IMR-90 (cell line): ENCODE measurements at regions not wholly inside any gene's neighbourhood (a gene's known extent, or its start where the extent isn't known, plus 50 kb on each side); places are given as distances from the start of the nearest gene placed in this dataset.

Source experiments
- ATAC-seq: fragments of 200-7000 bp; cut with Tn5 transposase; 2 replicates; pipeline ENCODE4 v1.9.1; 2020; ENCODE audit warnings: low read depth, mild to moderate bottlenecking, moderate library complexity
- BruUV-seq: library from RNA; stranded (reverse); fragments of 400-500 nt; replicated peaks from 2 replicates; lab custom pipeline; 2021; lab: Mats Ljungman, UMichigan
- CTCF ChIA-PET: fragments of 300-600 bp; formaldehyde crosslinking; extraction: SDS; loops from one replicate; lab custom pipeline; 2021; ENCODE audit warnings: antibody characterized with exemption; lab: Yijun Ruan, JAX
- POLR2A ChIA-PET: fragments of 300-600 bp; sonication (Branson Sonifier 250); formaldehyde crosslinking; loops from one replicate; lab custom pipeline; 2022; ENCODE audit warnings: antibody characterized with exemption; ENCODE audit not compliant: unreplicated experiment; lab: Charles Lee
- DNase-seq: peaks from one replicate; pipeline ENCODE4 v3.0.0; 2013
- H2AFZ ChIP-seq: replicated peaks from 2 replicates; pipeline ENCODE3; 2013; ENCODE audit warnings: low read length, mild to moderate bottlenecking; ENCODE audit not compliant: poor library complexity
- H2AK5ac ChIP-seq: 2 replicates; pipeline ENCODE4 v1.6.1; 2013; ENCODE audit warnings: low read depth, low read length, inconsistent platforms
- H2AK9ac ChIP-seq: replicated peaks from 2 replicates; pipeline ENCODE3; 2013; ENCODE audit warnings: mild to moderate bottlenecking, low read depth, low read length, moderate library complexity; ENCODE audit not compliant: poor library complexity
- H2BK120ac ChIP-seq: 2 replicates; pipeline ENCODE4 v1.6.1; 2013; ENCODE audit warnings: low read depth, low read length, inconsistent platforms
- H2BK15ac ChIP-seq: 3 replicates; pipeline ENCODE4 v1.6.1; 2013; ENCODE audit warnings: low read depth, low read length, inconsistent platforms
- H2BK20ac ChIP-seq: 2 replicates; pipeline ENCODE4 v1.6.1; 2013; ENCODE audit warnings: low read depth, mild to moderate bottlenecking, inconsistent platforms, low read length, moderate library complexity
- H2BK5ac ChIP-seq: 2 replicates; pipeline ENCODE4 v1.6.1; 2013; ENCODE audit warnings: mild to moderate bottlenecking, low read depth, low read length, inconsistent platforms; ENCODE audit not compliant: poor library complexity, severe bottlenecking
- H3K14ac ChIP-seq: replicated peaks from 2 replicates; pipeline ENCODE4 v1.6.1; 2013; ENCODE audit warnings: low read depth, low read length, inconsistent platforms
- H3K18ac ChIP-seq: 2 replicates; pipeline ENCODE4 v1.6.1; 2013; ENCODE audit warnings: low read depth, low read length, control low read depth
- H3K23ac ChIP-seq: 2 replicates; pipeline ENCODE4 v1.6.1; 2013; ENCODE audit warnings: low read depth, low read length, inconsistent platforms
- H3K27ac ChIP-seq: 2 replicates; pipeline ENCODE4 v1.5.1; 2013; ENCODE audit warnings: mild to moderate bottlenecking, control low read depth, low read length; ENCODE audit not compliant: insufficient read depth
- H3K27me3 ChIP-seq: 2 replicates; pipeline ENCODE4 v1.6.1; 2013; ENCODE audit warnings: low read length; ENCODE audit not compliant: control insufficient read depth, insufficient read depth
- H3K36me3 ChIP-seq: 2 replicates; pipeline ENCODE4 v1.6.1; 2013; ENCODE audit warnings: low read length, mixed read lengths; ENCODE audit not compliant: control insufficient read depth, insufficient read depth
- H3K4ac ChIP-seq: 2 replicates; pipeline ENCODE4 v1.6.1; 2013; ENCODE audit warnings: low read depth, low read length, inconsistent platforms
- H3K4me1 ChIP-seq: 2 replicates; pipeline ENCODE4 v1.6.1; 2013; ENCODE audit warnings: low read length, mixed read lengths; ENCODE audit not compliant: control insufficient read depth, insufficient read depth
- H3K4me2 ChIP-seq: 2 replicates; pipeline ENCODE4 v1.6.1; 2013; ENCODE audit warnings: low read depth, mild to moderate bottlenecking, control low read depth, low read length, moderate library complexity
- H3K4me3 ChIP-seq: 2 replicates; pipeline ENCODE4 v1.5.1; 2013; ENCODE audit warnings: low read depth, mild to moderate bottlenecking, control low read depth, low read length, moderate library complexity; ENCODE audit not compliant: insufficient read depth
- H3K56ac ChIP-seq: 2 replicates; pipeline ENCODE4 v1.6.1; 2013; ENCODE audit warnings: low read length, inconsistent platforms; ENCODE audit not compliant: insufficient read depth; ENCODE audit errors: extremely low read depth
- H3K79me1 ChIP-seq, 2 experiments: 2 replicates each; pipeline ENCODE4 v1.6.1; 2013; ENCODE audit warnings: low read length in 2 of 2, inconsistent platforms in 1 of 2, low read depth in 1 of 2
- H3K9ac ChIP-seq: 2 replicates; pipeline ENCODE4 v1.6.1; 2013; ENCODE audit warnings: low read depth, low read length, control low read depth
- H3K9me1 ChIP-seq: 2 replicates; pipeline ENCODE4 v1.6.1; 2013; ENCODE audit warnings: low read length, inconsistent platforms; ENCODE audit not compliant: insufficient read depth
- H3K9me3 ChIP-seq: 2 replicates; pipeline ENCODE4 v1.6.1; 2013; ENCODE audit warnings: low read length; ENCODE audit not compliant: control insufficient read depth, insufficient read depth
- H4K20me1 ChIP-seq: 2 replicates; pipeline ENCODE4 v1.6.1; 2013; ENCODE audit warnings: low read length, inconsistent platforms; ENCODE audit not compliant: insufficient read depth
- H4K5ac ChIP-seq: 2 replicates; pipeline ENCODE4 v1.6.1; 2013; ENCODE audit warnings: mild to moderate bottlenecking, low read depth, low read length, control low read depth
- H4K8ac ChIP-seq, 2 experiments: 2 replicates each; pipeline ENCODE4 v1.6.1; 2013; ENCODE audit warnings: low read depth in 2 of 2, low read length in 2 of 2, control low read depth in 1 of 2, inconsistent platforms in 1 of 2
- H4K91ac ChIP-seq: 2 replicates; pipeline ENCODE4 v1.6.1; 2013; ENCODE audit warnings: low read depth, low read length, inconsistent platforms; ENCODE audit not compliant: insufficient read depth
- BHLHE40 ChIP-seq: fragments of 150-350 bp; IDR thresholded peaks from 2 replicates; pipeline ENCODE4 v1.6.1; 2016; ENCODE audit warnings: mild to moderate bottlenecking, low read depth, low read length
- CEBPB ChIP-seq: IDR thresholded peaks from 2 replicates; pipeline ENCODE4 v1.6.1; 2012; ENCODE audit warnings: low read depth, low read length, improper control_type of control experiment
- CHD1 ChIP-seq: IDR thresholded peaks from 2 replicates; pipeline ENCODE4 v1.6.1; 2012; ENCODE audit warnings: low read depth, low read length, improper control_type of control experiment
- FOS ChIP-seq: fragments of 150-350 bp; IDR thresholded peaks from 2 replicates; pipeline ENCODE4 v1.6.1; 2016; ENCODE audit warnings: low read depth, low read length
- MAFK ChIP-seq: IDR thresholded peaks from 2 replicates; pipeline ENCODE4 v1.6.1; 2012; ENCODE audit warnings: low read depth, low read length, improper control_type of control experiment
- MAZ ChIP-seq: IDR thresholded peaks from 2 replicates; pipeline ENCODE4 v1.6.1; 2012; ENCODE audit warnings: low read depth, mild to moderate bottlenecking, low read length, improper control_type of control experiment, moderate library complexity, borderline replicate concordance
- MXI1 ChIP-seq: IDR thresholded peaks from 2 replicates; pipeline ENCODE4 v1.6.1; 2012; ENCODE audit warnings: low read depth, mild to moderate bottlenecking, low read length, moderate library complexity, borderline replicate concordance
- NFE2L2 ChIP-seq: fragments of 150-350 bp; IDR thresholded peaks from 2 replicates; pipeline ENCODE4 v1.6.1; 2016; ENCODE audit warnings: low read depth, mild to moderate bottlenecking, low read length
- POLR2A ChIP-seq: IDR thresholded peaks from 2 replicates; pipeline ENCODE4 v1.6.1; 2012; ENCODE audit warnings: mild to moderate bottlenecking, low read depth, low read length
- RAD21 ChIP-seq: IDR thresholded peaks from 2 replicates; pipeline ENCODE4 v1.6.1; 2012; ENCODE audit warnings: low read length, improper control_type of control experiment
- RCOR1 ChIP-seq: IDR thresholded peaks from 2 replicates; pipeline ENCODE4 v1.6.1; 2012; ENCODE audit warnings: mild to moderate bottlenecking, low read length, improper control_type of control experiment; ENCODE audit not compliant: insufficient replicate concordance
- RFX5 ChIP-seq: IDR thresholded peaks from 2 replicates; pipeline ENCODE4 v1.8.0; 2012; ENCODE audit warnings: low read depth, mild to moderate bottlenecking, low read length, moderate library complexity
- SMC3 ChIP-seq: fragments of 150-350 bp; IDR thresholded peaks from 2 replicates; pipeline ENCODE4 v1.6.1; 2016; ENCODE audit warnings: low read depth, mild to moderate bottlenecking, antibody characterized with exemption, low read length, moderate library complexity
- WGBS, 2 experiments: methylation state at CpG; one replicate each; pipeline versions ENCODE4 v1.1.5 to v1.1.7; 2013; ENCODE audit warnings: missing lambda C conversion rate in 2 of 2; ENCODE audit not compliant: insufficient read length in 1 of 2; ENCODE audit errors: extremely low coverage in 2 of 2; 5-methylcytosine and 5-hydroxymethylcytosine counted together
- dilution Hi-C: fragments of 300-500 bp; cut with HindIII; formaldehyde crosslinking; loops from one replicate; pipeline ENCODE4 v1.14.3; 2018; ENCODE audit warnings: low sequenced_read_pairs; ENCODE audit not compliant: unreplicated experiment
- in situ Hi-C: fragments of 300-500 bp; cut with MboI; formaldehyde crosslinking; loops from 3 replicates; pipeline ENCODE4 v1.14.3; 2019; ENCODE audit warnings: low sequenced_read_pairs, inconsistent platforms, mixed read lengths
- intact Hi-C: fragments of 100-400 bp; cut with micrococcal nuclease; formaldehyde crosslinking; loops from 2 replicates; pipeline ENCODE4 v1.10.0; 2022
- TF ChIP-seq, protein P1 (sequence below): fragments of 150-350 bp; IDR thresholded peaks from 2 replicates; pipeline ENCODE4 v1.6.1; 2017; ENCODE audit warnings: mild to moderate bottlenecking, antibody characterized with exemption, low read length, low read depth
- TF ChIP-seq, protein P2 (sequence below): fragments of 150-350 bp; IDR thresholded peaks from 2 replicates; pipeline ENCODE4 v1.6.1; 2016; ENCODE audit warnings: low read depth, mild to moderate bottlenecking, low read length, moderate library complexity, borderline replicate concordance
- TF ChIP-seq, protein P3 (sequence below): conservative IDR thresholded peaks from 2 replicates; pipeline ENCODE4 v1.5.1; 2012; ENCODE audit warnings: mild to moderate bottlenecking, low read depth, low read length, improper control_type of control experiment

DNA sequence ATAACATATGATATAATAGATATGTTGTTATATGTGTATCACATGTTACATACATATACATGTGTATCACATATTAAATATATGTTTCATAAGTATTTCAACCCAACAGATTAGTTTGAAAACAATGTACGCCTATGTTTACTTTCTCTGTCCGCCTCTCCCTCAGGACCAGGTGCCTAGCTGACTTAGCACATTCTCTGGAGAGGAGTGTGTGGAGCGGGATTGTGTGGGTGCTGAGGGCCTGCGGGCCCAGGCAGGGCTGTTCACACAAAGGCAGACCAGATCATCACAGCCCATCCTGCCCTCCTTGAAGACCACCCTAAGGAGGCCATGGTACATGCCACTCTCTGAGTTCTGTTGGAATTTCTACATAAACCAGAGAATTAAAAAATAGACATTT lies 81.0 kb downstream of the PLXNA1 start:
- H3K4me1 ChIP-seq, result 0 out of 2 replicates have a peak, but pooled peaks cover 2% of the 10 kb centered on the region
- H2BK15ac ChIP-seq, result no peak overlapping the region
- dilution Hi-C loops (no loop called here), intact Hi-C loops (no loop called here), in situ Hi-C loops (no loop called here)
- H3K27ac ChIP-seq, result no peak overlapping the region
- no peak overlapping the region for H2AK5ac ChIP-seq
- H4K91ac ChIP-seq, result no peak overlapping the region
- no peak overlapping the region for H3K14ac ChIP-seq
- H3K4me2 ChIP-seq, result no peak overlapping the region
- no peak overlapping the region for H2BK20ac ChIP-seq
- peaks cover 22% of the 10 kb centered on the region for H3K27me3 ChIP-seq
- H4K20me1 ChIP-seq, result no peaks in the 10 kb centered on the region
- CTCF ChIA-PET, result no interaction called here
- WGBS, 2 experiments, result no CpG with 5 or more reads among the region's 4 CpGs
- H3K18ac ChIP-seq, result no peak overlapping the region
- no peak for ATAC-seq
- no peaks in the 10 kb centered on the region for H3K79me1 ChIP-seq
- no peak for DNase-seq
- POLR2A ChIA-PET, result no interaction called here
- H2BK120ac ChIP-seq, result no peak overlapping the region
- H3K4ac ChIP-seq, result no peak overlapping the region
- no peak overlapping the region for H4K8ac ChIP-seq
- no peak overlapping the region for H4K5ac ChIP-seq
- H3K23ac ChIP-seq, result no peak overlapping the region
- H3K9me3 ChIP-seq, result no peaks in the 10 kb centered on the region
- H2BK5ac ChIP-seq, result no peak overlapping the region
- BruUV-seq, result no TSS peak
- H3K56ac ChIP-seq, result no peak overlapping the region
- H3K9ac ChIP-seq, result no peak overlapping the region
- TF ChIP-seq RAD21 (no peak), SMC3 (no peak), RFX5 (no peak), NFE2L2 (no peak), MAZ (no peak), CHD1 (no peak), MAFK (no peak), BHLHE40 (no peak), MXI1 (no peak), RCOR1 (no peak), POLR2A (no peak), FOS (no peak), CEBPB (no peak)
- TF ChIP-seq, protein P1, sequence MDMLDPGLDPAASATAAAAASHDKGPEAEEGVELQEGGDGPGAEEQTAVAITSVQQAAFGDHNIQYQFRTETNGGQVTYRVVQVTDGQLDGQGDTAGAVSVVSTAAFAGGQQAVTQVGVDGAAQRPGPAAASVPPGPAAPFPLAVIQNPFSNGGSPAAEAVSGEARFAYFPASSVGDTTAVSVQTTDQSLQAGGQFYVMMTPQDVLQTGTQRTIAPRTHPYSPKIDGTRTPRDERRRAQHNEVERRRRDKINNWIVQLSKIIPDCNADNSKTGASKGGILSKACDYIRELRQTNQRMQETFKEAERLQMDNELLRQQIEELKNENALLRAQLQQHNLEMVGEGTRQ, result no peak
- TF ChIP-seq, protein P2, sequence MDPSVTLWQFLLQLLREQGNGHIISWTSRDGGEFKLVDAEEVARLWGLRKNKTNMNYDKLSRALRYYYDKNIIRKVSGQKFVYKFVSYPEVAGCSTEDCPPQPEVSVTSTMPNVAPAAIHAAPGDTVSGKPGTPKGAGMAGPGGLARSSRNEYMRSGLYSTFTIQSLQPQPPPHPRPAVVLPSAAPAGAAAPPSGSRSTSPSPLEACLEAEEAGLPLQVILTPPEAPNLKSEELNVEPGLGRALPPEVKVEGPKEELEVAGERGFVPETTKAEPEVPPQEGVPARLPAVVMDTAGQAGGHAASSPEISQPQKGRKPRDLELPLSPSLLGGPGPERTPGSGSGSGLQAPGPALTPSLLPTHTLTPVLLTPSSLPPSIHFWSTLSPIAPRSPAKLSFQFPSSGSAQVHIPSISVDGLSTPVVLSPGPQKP, result no peak
- TF ChIP-seq, protein P3, sequence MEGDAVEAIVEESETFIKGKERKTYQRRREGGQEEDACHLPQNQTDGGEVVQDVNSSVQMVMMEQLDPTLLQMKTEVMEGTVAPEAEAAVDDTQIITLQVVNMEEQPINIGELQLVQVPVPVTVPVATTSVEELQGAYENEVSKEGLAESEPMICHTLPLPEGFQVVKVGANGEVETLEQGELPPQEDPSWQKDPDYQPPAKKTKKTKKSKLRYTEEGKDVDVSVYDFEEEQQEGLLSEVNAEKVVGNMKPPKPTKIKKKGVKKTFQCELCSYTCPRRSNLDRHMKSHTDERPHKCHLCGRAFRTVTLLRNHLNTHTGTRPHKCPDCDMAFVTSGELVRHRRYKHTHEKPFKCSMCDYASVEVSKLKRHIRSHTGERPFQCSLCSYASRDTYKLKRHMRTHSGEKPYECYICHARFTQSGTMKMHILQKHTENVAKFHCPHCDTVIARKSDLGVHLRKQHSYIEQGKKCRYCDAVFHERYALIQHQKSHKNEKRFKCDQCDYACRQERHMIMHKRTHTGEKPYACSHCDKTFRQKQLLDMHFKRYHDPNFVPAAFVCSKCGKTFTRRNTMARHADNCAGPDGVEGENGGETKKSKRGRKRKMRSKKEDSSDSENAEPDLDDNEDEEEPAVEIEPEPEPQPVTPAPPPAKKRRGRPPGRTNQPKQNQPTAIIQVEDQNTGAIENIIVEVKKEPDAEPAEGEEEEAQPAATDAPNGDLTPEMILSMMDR, result no peak
- no peak overlapping the region for H2AFZ ChIP-seq
- H2AK9ac ChIP-seq, result no peak overlapping the region
- H3K4me3 ChIP-seq, result no peak overlapping the region
- H3K36me3 ChIP-seq, result no peaks in the 10 kb centered on the region
- H3K9me1 ChIP-seq, result no peaks in the 10 kb centered on the region
